ENCODE measurements at regions not wholly inside any gene's neighbourhood (a gene's known extent, or its start where the extent isn't known, plus 50 kb on each side); places are given as distances from the start of the nearest gene placed in this dataset.

GRCh38 chr5:69006030-69006429 is 87.8 kb upstream of the SLC30A5 start:
- TF ChIP-seq ARNTL (CRISPR knock-in tag; IDR thresholded peaks at IDR 0.05; ENCODE audit: borderline replicate concordance, low read depth) (no peak), ZNF565 (CRISPR knock-in tag; conservative IDR thresholded peaks at IDR 0.05; ENCODE audit: low read depth) (no peak), PATZ1 (CRISPR knock-in tag; IDR thresholded peaks at IDR 0.05; ENCODE audit: borderline replicate concordance) (no peak), RARB (CRISPR knock-in tag; IDR thresholded peaks at IDR 0.05) (no peak), BACH2 (CRISPR knock-in tag; IDR thresholded peaks at IDR 0.05; ENCODE audit: borderline replicate concordance) (no peak), CREB5 (CRISPR knock-in tag; IDR thresholded peaks at IDR 0.05; ENCODE audit: low read depth) (no peak)

All from SK-N-SH treated with all-trans-retinoic acid at 6 μM for 48 hours (cell line).